Epithelial cell of prostate (primary cell): ENCODE measurements at regions not wholly inside any gene's neighbourhood (a gene's known extent, or its start where the extent isn't known, plus 50 kb on each side); places are given as distances from the start of the nearest gene placed in this dataset.
"Not testable (repeated sequence)": the region's sequence is repeated elsewhere in the genome, so short reads cannot be mapped to it uniquely, and the experiment has no call there.

Source experiments
- DNase-seq: peaks from one replicate; pipeline ENCODE4 v3.0.0-alpha.2; 2011; ENCODE audit warnings: low read depth, low spot score
- H3K27ac ChIP-seq: fragments of 450-650 bp; 2 replicates; pipeline ENCODE4 v1.5.1; 2017; ENCODE audit warnings: mild to moderate bottlenecking

- no peak for DNase-seq
- H3K27ac ChIP-seq, result no peak overlapping the region
Measured at GRCh38 chr9:25117791-25118190, 560.5 kb downstream of the TUSC1 start.

GRCh38 chr9:25102204-25102603 lies 556.5 kb upstream of the IZUMO3 start:
- H3K27ac ChIP-seq, DNase-seq: not testable (repeated sequence)

GRCh38 chr9:25094518-25094917 lies 548.8 kb upstream of the IZUMO3 start:
- H3K27ac ChIP-seq, result no peak overlapping the region
- no peak for DNase-seq

GRCh38 chr9:25078202-25078601 lies 532.5 kb upstream of the IZUMO3 start:
- no peak for DNase-seq
- H3K27ac ChIP-seq, result no peak overlapping the region

- H3K27ac ChIP-seq, result no peak overlapping the region
- DNase-seq, result no peak
Measured at GRCh38 chr9:25048098-25048724, 502.5 kb upstream of the IZUMO3 start.

GRCh38 chr9:25045469-25045868 lies 499.8 kb upstream of the IZUMO3 start:
- not testable (repeated sequence) for H3K27ac ChIP-seq, DNase-seq

GRCh38 chr9:25029743-25030142 lies 484.0 kb upstream of the IZUMO3 start:
- H3K27ac ChIP-seq, result no peak overlapping the region
- no peak for DNase-seq

- no peak overlapping the region for H3K27ac ChIP-seq
- no peak for DNase-seq
Measured at GRCh38 chr9:25025686-25026085, 480.0 kb upstream of the IZUMO3 start.

GRCh38 chr9:25025156-25025555 lies 479.5 kb upstream of the IZUMO3 start:
- no peak for DNase-seq
- H3K27ac ChIP-seq, result no peak overlapping the region

- H3K27ac ChIP-seq, result no peak overlapping the region
- DNase-seq, result no peak
Measured at GRCh38 chr9:25017779-25018178, 472.1 kb upstream of the IZUMO3 start.

- no peak overlapping the region for H3K27ac ChIP-seq
- DNase-seq, result no peak
Measured at GRCh38 chr9:25010027-25010662, 464.4 kb upstream of the IZUMO3 start.

- no peak overlapping the region for H3K27ac ChIP-seq
- no peak for DNase-seq
Measured at GRCh38 chr9:25003686-25004085, 458.0 kb upstream of the IZUMO3 start.

GRCh38 chr9:24986331-24986730 lies 440.6 kb upstream of the IZUMO3 start:
- no peak for DNase-seq

GRCh38 chr9:24970780-24971179 lies 425.1 kb upstream of the IZUMO3 start:
- not testable (repeated sequence) for H3K27ac ChIP-seq, DNase-seq

More at GRCh38 chr9:24986331-24986730, 440.6 kb upstream of the IZUMO3 start:
- no peak overlapping the region for H3K27ac ChIP-seq

GRCh38 chr9:24961762-24962161 lies 416.1 kb upstream of the IZUMO3 start:
- DNase-seq, result no peak
- no peak overlapping the region for H3K27ac ChIP-seq

GRCh38 chr9:24953070-24953469 lies 407.4 kb upstream of the IZUMO3 start:
- no peak overlapping the region for H3K27ac ChIP-seq
- DNase-seq, result no peak

GRCh38 chr9:24939109-24939850 lies 393.6 kb upstream of the IZUMO3 start:
- H3K27ac ChIP-seq, result no peak overlapping the region
- no peak for DNase-seq

- no peak for DNase-seq
- H3K27ac ChIP-seq, result no peak overlapping the region
Measured at GRCh38 chr9:24936117-24936516, 390.4 kb upstream of the IZUMO3 start.

- DNase-seq, result no peak
- H3K27ac ChIP-seq, result no peak overlapping the region
Measured at GRCh38 chr9:24932785-24933184, 387.1 kb upstream of the IZUMO3 start.

GRCh38 chr9:24931894-24932293 lies 386.2 kb upstream of the IZUMO3 start:
- no peak for DNase-seq
- no peak overlapping the region for H3K27ac ChIP-seq

- DNase-seq, result no peak
- no peak overlapping the region for H3K27ac ChIP-seq
Measured at GRCh38 chr9:24912767-24913166, 367.1 kb upstream of the IZUMO3 start.
